ENCODE measurements at regions not wholly inside any gene's neighbourhood (a gene's known extent, or its start where the extent isn't known, plus 50 kb on each side); places are given as distances from the start of the nearest gene placed in this dataset.
A peak's percentile ranks its signal among the peaks of the same experiment; 100 is the strongest.
"Not testable (repeated sequence)": the region's sequence is repeated elsewhere in the genome, so short reads cannot be mapped to it uniquely, and the experiment has no call there.

DNA sequence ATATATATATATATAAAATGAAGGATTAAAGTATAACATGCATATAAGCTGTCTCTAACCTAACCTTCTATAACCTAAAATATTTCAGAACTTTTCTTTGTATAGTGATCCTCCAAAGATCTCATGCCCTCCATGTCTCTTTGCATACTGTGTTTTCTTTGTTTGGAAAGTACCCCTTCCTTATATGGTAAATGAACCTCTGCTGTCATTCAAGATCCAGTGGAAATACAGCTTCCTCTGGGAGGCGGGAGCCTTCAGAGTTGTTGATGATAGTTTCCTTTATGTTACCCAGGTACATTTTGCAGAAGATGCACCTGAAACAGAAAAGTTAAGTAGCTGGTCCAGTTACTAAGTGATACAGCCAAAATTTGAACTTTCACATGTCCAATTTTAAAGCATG is 233.3 kb upstream of the FOXP2 start:
- no peak for DNase-seq (ENCODE audit: low read depth)

DNA sequence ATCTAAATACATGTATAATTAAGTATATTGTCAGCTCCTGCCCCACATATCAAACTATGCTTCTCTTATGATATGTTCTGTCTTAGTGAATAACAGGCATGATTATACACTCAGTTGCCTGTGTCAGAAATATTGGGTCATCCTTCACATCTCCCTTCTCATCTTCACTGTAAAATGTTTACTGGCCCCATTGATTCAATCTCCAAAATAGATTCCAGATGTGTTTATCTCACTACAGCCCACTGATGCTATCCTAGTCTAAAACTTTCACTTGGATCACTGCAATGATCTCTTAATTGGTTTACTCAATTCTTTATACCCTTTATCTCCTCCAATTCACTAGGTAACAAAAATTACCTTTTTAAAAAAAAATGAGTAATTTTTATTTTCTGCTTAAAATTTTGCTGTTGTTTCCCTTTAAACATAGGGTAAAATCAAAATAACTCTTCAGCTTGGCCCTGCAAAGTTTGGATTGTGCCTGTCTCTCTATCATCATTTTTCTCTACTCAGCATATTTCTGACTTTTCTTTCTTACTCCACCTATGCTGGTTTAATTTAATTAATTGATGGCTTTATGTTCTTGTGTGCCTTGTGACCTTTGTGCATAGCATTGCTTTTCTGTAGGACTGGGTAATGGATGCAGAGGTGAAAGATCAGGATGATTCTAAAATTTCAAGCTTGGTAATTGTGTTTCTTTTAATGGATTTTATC is 233.9 kb upstream of the FOXP2 start:
- no peak for DNase-seq (ENCODE audit: low read depth)

DNA sequence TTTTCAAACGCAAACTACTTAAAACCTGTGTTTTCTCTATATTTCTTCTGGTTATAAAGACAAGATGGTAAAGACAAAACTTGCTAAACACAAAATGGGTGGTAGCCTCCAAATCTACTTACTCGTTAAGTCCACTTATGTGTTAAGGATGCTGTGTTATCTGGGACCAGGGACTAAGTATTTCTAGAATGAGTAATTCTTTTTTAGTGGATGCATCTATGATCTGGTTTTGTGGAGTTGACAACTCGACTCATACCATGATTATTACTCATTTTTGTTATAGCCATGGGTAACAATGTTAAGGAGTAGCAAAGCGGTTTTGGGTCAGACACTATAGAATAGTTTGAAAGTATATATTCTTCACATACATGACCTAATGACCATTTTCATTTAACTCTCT is 239.5 kb upstream of the FOXP2 start:
- no peak for DNase-seq (ENCODE audit: low read depth)

DNA sequence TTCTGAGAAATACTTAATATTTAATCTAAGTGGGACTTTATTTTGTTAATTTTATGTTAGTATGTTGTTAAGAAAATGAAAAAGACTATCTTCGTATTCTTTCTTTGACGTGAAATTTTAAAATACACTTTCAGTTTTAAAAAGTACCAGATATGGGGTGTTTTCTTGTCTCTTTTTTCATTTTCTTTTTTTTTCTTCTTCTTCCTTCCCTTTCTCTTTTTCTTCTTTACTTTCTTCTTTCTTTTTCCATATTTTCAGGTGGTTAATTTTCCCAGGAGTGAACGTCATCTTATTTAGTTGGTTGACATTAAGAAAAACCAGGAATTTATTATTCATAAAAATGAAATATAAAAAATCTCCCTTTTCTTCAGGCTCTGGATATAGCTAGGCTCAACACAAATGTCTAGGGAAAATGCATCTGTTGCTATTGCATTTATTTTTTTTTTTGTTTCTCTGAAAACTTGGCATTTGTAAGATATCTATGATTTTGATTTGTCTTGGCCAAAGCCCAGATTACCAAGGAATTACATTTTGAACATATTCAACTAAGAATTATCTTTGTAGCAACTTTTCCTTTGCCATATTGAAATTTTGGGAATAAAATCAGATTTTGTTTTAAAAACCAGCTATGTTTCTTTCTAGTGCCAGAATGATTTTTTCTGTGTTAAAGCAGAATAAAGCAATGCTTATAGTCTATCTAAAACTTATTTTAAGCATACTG is 241.3 kb upstream of the FOXP2 start:
- DNase-seq (ENCODE audit: low read depth), result no peak

DNA sequence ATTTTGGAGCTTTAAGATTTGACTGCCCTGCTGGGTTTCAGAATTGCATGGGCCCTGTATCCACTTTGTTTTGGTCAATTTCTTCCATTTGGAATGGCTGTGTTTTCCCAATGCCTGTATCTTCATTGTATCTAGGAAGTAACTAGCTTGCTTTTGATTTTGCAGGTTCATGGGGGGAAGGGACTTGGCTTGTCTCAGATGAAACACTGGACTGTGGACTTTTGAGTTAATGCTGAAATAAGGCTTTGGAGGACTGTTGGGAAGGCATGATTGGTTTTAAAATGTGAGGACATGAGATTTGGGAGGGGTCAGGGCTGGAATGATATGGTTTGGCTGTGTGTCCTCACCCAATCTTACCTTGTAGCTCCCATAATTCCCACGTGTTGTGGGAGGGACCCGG is 245.2 kb upstream of the FOXP2 start:
- DNase-seq (ENCODE audit: low read depth), result not testable (repeated sequence)

DNA sequence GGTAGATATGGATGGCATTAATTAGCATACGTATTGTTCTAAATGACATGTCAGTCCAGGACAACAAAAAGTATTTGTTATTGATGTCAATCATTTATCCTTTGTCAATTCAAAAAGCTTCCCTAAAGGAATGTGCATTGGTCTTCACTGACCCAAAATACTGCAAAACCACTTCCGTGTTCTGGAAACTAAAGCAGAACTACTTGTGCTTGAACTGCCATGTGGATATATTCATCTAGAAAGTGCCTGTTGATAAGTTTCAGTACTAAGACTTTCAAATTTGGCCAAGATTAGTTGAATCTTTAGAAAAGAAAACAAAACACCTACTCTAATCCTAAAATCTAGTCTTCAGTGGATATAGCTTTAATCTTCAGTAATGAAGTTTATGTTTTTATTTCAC is 242.1 kb upstream of the PPP1R3A start:
- DNase-seq (ENCODE audit: low read depth), result no peak

DNA sequence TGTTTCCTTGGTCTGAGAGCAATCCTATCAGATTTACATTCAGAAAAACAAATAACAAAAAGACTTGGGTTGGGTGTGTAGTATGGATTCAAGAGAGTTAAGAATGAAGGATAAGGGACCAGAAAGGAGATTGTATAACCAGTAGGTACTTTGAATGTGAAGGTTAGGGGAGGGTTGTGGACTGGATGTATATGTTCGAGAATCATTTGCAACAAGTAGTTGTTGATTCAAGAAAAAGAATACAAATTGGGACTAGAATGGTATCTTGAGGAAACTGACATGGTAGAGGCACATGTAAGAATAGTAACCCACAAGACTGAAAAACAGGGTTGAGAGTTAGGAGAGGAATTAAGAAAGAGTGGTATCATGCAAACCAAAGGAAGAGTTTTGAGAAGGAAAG is 240.0 kb upstream of the PPP1R3A start:
- no peak for DNase-seq (ENCODE audit: low read depth)

DNA sequence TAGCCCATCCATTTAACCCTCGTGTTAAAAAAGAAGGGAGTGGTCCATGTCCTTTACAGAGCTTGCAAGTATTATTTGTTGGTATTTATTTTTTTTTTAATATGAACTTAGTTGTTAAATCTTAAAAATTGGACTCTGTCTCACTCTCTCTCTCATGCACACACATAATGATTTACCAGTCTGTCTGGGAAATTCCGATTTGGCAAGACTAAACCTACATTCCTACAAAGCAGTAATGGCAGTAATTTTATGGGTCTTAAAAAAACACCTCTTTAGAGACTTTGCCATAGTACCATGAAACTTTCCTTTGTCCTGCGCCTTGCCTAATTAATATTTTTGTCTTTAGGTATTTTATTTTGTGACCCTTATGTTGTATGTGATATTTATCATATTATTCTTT is 239.5 kb upstream of the PPP1R3A start:
- no peak for DNase-seq (ENCODE audit: low read depth)

DNA sequence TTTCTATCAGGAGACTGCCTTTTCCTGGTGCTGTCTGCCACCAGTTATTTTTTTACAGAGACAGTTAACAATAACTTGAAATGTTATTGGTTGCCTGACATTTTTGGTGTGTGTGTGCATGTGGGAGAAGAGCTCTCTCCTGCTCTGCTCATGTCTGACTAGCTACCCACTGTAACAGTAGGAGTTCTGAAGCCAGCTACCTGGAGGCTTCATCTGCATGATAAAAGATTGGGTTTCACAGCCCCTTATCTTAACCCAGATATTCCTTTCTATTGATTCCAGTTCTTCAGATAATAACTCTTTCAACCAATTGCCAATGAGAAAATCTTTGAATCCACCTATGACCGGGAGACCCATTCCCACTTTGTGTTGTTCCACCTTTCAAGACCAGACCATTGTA is 237.4 kb upstream of the PPP1R3A start:
- DNase-seq (ENCODE audit: low read depth), result no peak

DNA sequence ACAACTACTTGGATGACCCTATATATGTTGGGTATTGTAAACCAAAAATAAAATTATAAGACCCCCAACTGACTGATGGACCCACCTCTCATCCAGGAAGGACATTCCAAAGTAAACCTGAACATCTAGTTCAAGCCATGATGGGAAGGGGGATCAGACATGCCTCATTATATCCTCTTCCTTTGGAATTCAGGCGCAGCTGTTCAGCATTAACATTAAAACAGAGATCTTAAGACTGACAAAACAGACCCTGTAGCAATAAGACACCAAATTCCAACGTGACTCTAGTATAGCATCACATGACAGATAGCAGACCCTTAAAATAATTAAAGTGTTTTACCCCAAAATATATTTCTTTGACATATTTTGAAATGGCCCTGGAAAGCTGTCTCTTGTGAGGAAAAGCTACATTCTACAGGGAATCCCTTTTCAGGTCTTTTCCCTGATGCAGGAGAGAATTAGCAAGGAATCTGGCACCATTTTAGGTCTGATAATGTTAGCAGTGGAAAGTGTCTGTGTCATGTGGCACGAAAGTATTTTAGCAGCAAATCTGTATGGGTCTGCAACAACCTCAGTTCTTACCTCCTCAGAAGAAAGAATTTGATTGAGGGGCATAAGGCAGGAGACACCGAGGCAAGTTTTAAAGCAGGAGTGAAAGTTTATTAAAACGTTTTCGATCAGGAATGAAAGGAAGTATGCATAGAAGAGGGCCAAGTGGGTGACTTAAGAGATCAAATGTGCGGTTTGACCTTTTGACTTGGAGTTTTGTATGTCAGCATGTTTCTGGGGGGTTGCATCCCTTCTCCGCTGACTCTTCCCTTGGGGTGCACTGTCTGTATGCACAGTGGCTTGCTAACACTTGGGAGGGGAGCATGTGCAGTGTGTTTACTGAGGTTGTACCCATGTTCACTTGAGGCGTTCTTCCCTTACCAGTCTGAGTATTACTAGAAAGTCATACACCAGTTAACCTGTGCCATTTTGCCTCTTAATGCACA is 236.6 kb upstream of the PPP1R3A start:
- no peak for DNase-seq (ENCODE audit: low read depth)

DNA sequence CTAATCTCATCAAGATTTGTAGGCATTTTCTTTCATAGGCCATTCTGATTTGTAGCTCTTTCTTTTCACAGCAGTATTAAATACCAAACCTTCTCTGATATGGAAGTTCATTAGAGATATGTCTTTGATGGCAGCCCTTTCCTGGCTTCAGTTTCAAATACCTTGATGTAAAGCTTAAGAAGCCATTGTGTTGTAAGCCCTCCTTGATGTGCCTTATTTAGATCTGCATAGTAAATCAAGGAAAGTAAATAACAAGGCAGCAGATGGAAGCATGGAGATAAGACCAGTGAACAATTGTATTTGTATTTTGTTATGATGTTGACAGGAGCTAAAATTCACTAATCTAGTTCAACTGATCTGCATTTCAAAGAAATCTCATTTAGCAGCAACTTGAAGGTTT is 234.9 kb upstream of the PPP1R3A start:
- no peak for DNase-seq (ENCODE audit: low read depth)

DNA sequence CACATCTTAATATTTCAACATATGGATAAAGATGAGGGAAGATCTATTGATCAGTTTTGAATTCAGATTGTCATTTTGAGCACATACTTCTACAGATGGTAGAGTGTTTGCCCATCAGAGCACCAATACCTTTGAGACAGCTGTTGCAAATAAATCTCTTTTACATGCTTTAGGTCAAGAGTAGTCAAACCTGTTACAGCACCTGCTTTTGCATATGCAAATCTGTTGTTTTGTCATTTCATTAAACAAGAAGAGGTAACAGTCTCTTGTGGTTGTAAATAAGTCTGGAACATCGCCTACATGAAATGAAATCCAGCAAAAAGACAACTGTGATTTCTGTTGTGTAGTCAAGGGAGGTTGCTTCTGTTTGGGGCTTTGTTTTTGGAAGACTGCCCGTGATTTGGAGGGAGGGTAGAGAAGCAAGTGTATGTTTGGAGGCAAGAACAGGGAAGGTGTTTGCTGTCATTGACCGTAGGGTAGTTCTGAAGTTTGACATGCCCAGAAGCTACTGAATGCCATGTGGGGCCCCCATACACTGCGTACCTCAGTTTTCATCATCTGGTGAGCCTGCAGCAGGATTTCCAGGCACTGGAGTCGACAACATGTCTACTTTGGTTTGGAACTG is 233.6 kb upstream of the PPP1R3A start:
- no peak for DNase-seq (ENCODE audit: low read depth)

DNA sequence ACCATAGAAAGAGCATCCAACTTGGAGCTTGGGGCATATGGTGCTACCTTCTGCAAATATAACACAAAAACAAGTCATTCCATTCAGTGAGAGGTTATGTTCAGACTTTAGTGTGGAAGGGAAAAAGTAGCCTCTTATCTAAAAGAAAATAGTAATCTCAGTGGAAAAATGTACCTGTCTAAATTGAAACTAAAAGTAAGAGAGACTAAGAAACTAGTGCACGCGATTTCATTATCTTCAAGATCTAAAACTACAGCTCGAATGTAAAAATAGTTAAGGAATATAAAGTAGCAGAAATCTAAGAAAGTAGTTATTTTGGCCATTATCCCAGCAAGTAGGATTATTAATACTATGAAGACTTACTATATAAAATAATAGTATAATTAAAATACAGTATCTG is 233.0 kb upstream of the PPP1R3A start:
- DNase-seq (ENCODE audit: low read depth), result no peak

DNA sequence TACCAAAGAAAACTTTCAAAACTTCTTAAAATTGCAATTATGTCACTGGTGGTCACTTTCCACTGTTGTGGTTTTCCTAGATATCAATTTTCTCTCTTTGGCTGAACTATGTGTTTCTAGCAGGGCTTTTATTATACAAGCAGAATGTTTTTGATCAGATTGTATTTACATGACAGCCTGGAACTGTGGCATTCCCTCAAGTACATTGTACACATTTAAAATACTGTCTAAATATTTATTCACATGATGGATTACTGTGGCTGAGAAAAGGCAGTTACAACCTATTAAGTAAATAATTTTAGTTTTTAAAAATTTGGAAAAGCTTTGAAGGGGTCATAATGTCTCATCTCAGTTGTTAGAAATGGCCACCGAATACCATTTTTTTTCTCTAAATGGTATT is 231.9 kb upstream of the PPP1R3A start:
- no peak for DNase-seq (ENCODE audit: low read depth)

DNA sequence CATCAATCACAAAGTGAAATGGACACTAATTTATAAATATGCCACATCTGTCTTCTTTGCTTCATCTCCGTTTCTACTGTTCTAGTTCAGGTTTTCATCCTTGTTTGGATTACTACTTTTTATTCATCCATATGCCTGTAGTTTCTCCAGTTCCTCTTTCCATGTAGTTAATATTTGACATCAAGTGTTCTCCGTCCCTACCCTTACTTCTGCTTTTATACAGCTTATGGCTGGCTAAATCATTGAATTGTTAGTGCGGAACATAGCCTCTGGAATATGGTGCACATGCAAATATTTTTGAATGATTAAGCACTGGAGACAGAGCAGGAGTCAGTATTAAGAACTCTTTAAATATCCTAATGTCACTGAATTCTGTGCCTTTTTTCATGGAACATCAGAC is 230.0 kb upstream of the PPP1R3A start:
- no peak for DNase-seq (ENCODE audit: low read depth)

DNA sequence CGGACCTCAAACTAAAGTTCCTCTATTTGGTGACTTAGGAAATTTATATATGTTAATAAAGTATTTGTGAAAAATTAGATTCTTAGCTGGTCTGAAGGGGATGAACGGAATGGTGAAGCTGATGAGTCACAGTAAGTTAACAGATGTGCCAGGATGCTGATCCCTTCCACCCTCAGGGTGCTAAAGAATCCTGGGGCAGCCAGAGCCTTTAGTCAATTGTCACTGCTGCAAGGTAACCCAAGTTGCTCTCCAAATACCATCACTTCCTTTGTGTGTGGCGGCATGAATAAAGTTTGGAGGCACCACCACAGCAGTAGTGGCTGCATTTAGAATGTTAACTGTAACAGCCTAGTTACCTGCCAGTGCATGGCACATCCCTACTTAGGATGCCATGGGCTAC is 222.6 kb upstream of the PPP1R3A start:
- peak; percentile 0 for DNase-seq (ENCODE audit: low read depth)

DNA sequence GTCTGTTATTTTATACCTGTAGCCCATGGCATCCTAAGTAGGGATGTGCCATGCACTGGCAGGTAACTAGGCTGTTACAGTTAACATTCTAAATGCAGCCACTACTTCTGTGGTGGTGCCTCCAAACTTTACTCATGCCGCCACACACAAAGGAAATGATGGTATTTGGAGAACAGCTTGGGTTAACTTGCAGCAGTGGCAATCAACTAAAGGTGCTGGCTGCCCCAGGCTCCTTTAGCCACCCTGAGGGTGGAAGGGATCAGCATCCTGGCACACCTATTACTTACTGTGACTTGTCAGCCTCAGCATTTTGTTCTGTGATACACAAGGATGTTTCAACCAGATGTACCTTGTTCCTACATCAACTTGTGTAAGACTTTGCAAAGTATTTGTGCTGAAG is 221.8 kb upstream of the PPP1R3A start:
- no peak for DNase-seq (ENCODE audit: low read depth)

DNA sequence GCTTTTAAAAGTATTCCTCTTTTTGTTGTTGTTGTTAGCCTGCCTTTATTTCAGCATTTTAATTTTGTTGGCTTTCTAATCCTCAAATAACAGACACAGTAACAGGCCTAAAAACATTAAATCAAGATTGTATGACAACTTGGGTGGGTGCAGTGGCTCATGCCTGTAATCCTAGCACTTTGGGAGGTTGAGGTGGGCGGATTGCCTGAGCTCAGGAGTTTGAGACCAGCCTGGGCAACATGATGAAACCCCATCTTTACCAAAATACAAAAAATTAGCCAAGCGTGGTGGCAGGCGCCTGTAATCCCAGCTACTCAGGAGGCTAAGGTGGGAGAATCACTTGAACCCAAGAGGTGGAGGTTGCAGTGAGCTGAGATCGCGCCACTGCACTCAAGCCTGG is 220.9 kb upstream of the PPP1R3A start:
- not testable (repeated sequence) for DNase-seq (ENCODE audit: low read depth)

DNA sequence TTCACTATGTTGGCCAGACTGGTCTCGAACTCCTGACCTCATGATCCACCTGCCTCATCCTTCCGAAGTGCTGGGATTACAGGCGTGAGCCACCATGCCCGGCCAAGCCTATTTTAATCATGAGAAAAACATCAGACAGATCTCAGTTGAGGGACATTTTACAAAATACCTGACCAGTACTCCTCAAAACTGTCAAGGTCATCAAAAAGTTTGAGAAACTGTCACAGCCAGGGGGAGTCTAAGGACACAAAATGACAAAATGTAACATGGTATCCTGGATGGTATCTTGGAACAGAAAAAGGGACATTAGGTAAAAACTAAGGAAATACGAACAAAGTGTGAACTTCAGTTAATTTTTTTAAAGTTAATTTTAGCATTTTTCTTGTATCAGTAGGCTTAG is 219.8 kb upstream of the PPP1R3A start:
- no peak for DNase-seq (ENCODE audit: low read depth)

DNA sequence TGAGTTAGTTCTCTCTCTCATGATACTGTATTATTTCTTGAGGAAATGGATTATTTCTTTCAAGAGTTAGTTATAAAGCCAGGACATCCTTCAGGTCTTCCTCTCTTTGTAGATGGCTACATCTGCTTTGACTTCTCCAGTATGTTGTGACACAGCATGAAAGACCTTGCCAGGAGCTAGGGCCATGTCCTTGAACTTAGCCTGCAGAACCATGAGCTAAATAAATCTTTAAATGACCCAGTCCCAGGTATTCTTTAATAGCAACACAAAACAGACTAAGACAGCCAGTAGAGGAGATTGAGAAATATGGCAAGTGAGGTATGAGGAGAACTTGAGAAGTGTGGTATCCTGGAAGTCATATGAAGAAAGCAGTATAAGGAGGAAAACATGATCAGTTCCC is 214.9 kb upstream of the PPP1R3A start:
- no peak for DNase-seq (ENCODE audit: low read depth)

DNA sequence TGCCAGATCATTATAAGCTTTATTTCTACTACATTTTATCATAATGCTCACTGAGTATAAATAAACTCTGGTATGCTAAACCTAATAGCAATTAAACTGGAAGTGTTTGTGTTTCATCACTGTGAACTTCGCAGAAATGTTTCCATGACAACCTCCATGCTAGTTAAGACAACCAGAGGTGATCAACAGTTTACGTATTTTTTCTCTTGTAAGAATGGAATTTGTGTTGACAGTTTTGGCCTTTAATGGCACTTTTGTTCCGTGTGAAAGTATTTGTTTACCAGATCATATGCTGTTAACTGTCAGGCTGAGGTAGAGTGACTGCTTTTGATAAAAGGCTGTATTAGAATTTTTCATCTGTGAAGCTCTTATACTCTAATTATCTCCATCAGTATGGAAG is 212.1 kb upstream of the PPP1R3A start:
- peak; percentile 0 for DNase-seq (ENCODE audit: low read depth)

DNA sequence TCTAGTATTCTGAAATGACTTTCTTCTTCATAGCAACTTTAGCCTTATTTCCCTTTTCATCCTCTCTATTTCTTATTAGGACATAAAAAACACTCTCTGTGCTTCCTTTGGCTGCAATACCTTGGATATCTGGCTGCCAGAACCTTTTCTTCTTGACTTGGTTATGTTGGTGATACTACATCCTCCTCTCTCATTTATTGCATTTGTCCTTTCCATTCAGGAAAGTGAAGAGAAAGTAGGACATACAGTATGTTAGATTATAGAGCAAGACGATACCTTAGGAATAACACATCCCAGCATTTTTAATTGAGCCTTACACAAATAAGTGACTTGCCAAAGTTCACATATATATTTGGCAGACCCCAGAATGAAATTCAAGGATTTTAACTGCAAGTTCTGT is 210.1 kb upstream of the PPP1R3A start:
- DNase-seq (ENCODE audit: low read depth), result no peak

Measured in M059J (cell line).